ENCODE measurements at regions not wholly inside any gene's neighbourhood (a gene's known extent, or its start where the extent isn't known, plus 50 kb on each side); places are given as distances from the start of the nearest gene placed in this dataset.

DNA sequence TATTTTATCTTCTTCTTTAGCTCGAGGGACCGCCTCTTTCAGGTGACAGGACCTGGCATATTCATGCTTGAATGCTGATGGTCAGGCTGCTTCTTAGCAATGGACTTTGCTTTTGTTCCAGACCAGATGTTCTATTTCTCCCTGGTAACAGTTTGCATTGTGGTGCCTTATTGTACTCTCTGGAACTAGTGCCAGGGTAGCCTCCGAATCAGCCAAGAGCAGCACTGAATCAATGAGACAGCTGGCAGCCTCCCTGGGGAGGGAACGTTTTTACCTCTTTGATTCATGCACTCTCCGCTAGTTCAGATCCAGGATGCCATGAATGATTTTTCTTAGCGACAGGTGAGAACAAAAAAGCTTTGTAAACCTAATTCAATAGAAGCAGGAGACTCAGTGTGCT, 54.1 kb upstream of the NXPH1 start:
- peak; percentile 76 to 94 (median 79) for DNase-seq

- no peak for DNase-seq
These were observed 53.3 kb upstream of the NXPH1 start for GRCh38 chr7:8380130-8380529.

- no peak for DNase-seq
These were observed 51.2 kb upstream of the NXPH1 start for GRCh38 chr7:8382004-8382730.
